ENCODE measurements at regions not wholly inside any gene's neighbourhood (a gene's known extent, or its start where the extent isn't known, plus 50 kb on each side); places are given as distances from the start of the nearest gene placed in this dataset.

DNA sequence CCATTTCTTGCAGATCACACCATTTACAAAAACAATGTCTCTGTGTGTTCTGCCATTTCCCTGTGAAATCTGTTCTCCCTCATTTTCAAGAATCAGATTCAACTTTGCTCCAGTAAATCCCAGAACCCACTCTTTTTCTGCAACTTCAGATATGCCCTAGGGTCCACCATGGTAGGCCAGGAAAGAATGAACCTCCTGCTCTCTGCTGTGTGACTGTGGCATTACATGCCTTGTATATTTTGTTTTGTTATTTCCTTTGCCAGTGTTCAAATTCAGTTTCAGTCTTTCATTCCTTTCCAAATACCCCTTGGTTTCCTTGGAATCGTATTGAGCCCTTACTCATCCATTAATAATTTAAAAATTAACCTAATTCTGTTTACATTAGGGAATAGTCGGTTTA lies 290.2 kb upstream of the VCX start:
- no peaks in the 10 kb centered on the region for H3K27me3 ChIP-seq (ENCODE audit: control insufficient read depth, insufficient read depth, low read length)
- CTCF ChIA-PET, result interaction anchor here (0.7 kb wide), 1 partner anchor 13 kb away, joined by 3 read pairs; no protein-coding TSS in a partner anchor
- TF ChIP-seq, protein P1, sequence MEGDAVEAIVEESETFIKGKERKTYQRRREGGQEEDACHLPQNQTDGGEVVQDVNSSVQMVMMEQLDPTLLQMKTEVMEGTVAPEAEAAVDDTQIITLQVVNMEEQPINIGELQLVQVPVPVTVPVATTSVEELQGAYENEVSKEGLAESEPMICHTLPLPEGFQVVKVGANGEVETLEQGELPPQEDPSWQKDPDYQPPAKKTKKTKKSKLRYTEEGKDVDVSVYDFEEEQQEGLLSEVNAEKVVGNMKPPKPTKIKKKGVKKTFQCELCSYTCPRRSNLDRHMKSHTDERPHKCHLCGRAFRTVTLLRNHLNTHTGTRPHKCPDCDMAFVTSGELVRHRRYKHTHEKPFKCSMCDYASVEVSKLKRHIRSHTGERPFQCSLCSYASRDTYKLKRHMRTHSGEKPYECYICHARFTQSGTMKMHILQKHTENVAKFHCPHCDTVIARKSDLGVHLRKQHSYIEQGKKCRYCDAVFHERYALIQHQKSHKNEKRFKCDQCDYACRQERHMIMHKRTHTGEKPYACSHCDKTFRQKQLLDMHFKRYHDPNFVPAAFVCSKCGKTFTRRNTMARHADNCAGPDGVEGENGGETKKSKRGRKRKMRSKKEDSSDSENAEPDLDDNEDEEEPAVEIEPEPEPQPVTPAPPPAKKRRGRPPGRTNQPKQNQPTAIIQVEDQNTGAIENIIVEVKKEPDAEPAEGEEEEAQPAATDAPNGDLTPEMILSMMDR (IDR thresholded peaks at IDR 0.05; ENCODE audit: insufficient read depth, low read depth, low read length), result no peak
- DNase-seq (ENCODE audit: low read depth), result no peak
- POLR2A ChIA-PET, result no interaction called here
- no peaks in the 10 kb centered on the region for H3K36me3 ChIP-seq (ENCODE audit: control insufficient read depth, insufficient read depth, low read length)
- H3K4me3 ChIP-seq (ENCODE audit: low read depth, low read length), result no peak overlapping the region

DNA sequence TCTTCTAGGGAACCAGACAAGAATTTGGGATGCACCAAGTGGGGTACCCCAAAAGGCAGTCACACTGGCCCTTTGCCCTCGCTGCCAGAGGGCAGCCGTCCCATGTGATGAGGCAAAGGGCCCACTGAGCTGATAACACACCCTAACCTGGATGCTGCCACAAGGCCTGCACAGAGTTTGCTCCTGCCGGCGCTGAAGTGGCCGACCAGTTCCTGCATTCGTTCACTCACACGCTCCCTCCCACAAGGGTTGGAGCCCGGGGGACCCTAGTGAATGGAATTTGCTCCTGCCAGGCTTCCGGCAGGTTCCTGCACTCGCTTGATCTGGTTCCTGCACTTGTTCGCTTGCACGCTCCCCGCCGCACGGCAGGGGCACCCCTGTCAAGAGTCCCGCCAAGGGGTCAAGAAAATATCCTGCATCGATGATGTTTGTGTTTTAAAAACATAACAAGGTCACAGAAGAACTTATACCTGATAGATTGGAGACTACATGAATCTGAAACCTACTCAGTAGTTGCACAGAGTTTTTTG lies 296.4 kb upstream of the VCX start:
- H3K4me3 ChIP-seq (ENCODE audit: low read depth, low read length), result no peak overlapping the region
- H3K36me3 ChIP-seq (ENCODE audit: control insufficient read depth, insufficient read depth, low read length), result no peaks in the 10 kb centered on the region
- ChIA-PET POLR2A (interaction anchor here (0.6 kb wide), 1 partner anchor 165 kb away, joined by 3 read pairs; no protein-coding TSS in a partner anchor), CTCF (no interaction called here)
- DNase-seq (ENCODE audit: low read depth), result no peak
- no peaks in the 10 kb centered on the region for H3K27me3 ChIP-seq (ENCODE audit: control insufficient read depth, insufficient read depth, low read length)
- TF ChIP-seq, protein P1 (IDR thresholded peaks at IDR 0.05; ENCODE audit: insufficient read depth, low read depth, low read length), result no peak

DNA sequence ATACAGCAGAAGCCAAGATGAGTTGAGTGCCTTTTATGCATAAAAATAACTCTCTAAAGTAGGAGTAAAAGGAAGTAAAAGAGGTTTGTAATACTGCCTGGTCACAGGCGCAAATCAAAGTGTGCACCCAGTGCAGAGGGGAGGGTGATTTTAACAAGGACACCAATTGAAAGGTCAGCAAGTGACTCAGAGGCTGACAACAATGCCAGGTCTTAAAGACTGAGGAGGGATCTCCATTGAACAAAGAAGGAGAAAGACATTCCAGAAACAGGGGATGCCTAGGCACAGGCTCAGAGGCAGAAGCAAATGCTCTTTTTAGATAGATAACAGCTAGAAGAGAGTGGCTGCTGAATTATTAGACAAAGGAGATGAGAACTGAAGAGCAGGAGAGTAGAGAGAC lies 297.4 kb upstream of the VCX start:
- POLR2A ChIA-PET, result interaction anchor here (0.6 kb wide), 1 partner anchor 163 kb away, joined by 3 read pairs; no protein-coding TSS in a partner anchor
- no peak for DNase-seq (ENCODE audit: low read depth)
- TF ChIP-seq, protein P1 (IDR thresholded peaks at IDR 0.05; ENCODE audit: insufficient read depth, low read depth, low read length), result no peak
- CTCF ChIA-PET, result no interaction called here
- Histone ChIP-seq H3K27me3 (ENCODE audit: control insufficient read depth, insufficient read depth, low read length) (no peaks in the 10 kb centered on the region), H3K36me3 (ENCODE audit: control insufficient read depth, insufficient read depth, low read length) (no peaks in the 10 kb centered on the region), H3K4me3 (ENCODE audit: low read depth, low read length) (no peak overlapping the region)

DNA sequence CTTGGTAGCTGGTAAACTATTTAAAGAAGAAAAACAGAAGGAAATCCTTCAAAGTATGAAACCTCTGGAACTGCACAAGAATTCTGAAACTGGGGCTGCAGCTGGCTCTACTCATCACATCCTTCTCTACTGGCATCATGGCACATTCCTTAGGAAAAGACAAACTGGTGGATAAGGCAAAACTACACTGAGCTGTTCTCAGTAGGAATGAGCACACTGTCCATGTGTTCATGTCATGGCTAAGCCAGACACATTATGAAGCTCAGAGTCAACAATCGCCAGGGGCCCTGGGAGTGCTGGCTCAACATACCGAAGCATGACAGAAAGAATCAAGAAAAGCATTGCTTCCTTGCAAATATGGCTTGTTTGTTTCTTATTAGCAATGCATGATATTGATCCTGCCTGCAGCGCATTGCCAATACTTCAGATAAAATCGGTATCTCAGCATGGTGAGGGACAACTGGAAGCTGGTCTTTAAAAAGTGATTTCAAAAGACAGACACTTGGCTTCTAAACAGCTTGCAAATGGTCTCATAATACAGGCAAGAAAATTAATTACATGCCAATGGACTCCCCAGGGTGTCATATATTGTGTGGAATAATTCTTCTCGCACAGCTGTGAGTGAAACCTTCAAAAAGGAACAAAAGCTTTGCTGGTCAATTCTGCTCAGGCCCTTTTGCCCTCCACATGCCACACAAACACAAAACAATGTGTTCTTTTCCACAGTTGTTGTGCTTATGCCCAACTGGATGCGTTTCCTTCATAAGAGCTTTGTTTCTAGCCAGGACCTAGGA lies 300.2 kb upstream of the VCX start:
- ChIA-PET CTCF (no interaction called here), POLR2A (no interaction called here)
- H3K36me3 ChIP-seq (ENCODE audit: control insufficient read depth, insufficient read depth, low read length), result no peaks in the 10 kb centered on the region
- no peaks in the 10 kb centered on the region for H3K27me3 ChIP-seq (ENCODE audit: control insufficient read depth, insufficient read depth, low read length)
- TF ChIP-seq, protein P1 (IDR thresholded peaks at IDR 0.05; ENCODE audit: insufficient read depth, low read depth, low read length), result no peak
- no peak overlapping the region for H3K4me3 ChIP-seq (ENCODE audit: low read depth, low read length)
- DNase-seq (ENCODE audit: low read depth), result no peak

DNA sequence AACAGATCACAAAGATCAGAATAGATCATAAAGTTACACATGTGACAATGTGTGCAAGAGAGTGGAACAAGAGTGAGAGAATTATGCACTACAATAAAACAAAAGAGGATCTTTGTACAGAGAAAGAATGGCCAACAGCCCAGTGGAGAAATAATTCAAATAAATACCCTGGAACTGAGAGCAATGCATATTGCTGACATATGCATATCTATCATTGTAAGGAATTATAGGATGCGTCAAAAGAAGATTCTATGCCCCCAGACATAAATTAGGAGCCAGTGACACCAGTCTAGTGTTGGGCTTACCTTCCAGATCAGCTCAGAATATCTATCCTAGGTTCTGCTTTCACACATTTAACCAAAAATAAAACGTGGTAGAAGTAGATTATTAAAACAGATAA lies 320.1 kb upstream of the VCX start:
- TF ChIP-seq, protein P1 (IDR thresholded peaks at IDR 0.05; ENCODE audit: insufficient read depth, low read depth, low read length), result no peak
- DNase-seq (ENCODE audit: low read depth), result no peak
- ChIA-PET CTCF (no interaction called here), POLR2A (no interaction called here)
- H3K36me3 ChIP-seq (ENCODE audit: control insufficient read depth, insufficient read depth, low read length), result no peaks in the 10 kb centered on the region
- H3K4me3 ChIP-seq (ENCODE audit: low read depth, low read length), result no peak overlapping the region
- H3K27me3 ChIP-seq (ENCODE audit: control insufficient read depth, insufficient read depth, low read length), result no peaks in the 10 kb centered on the region

All from BJ (cell line).